ENCODE measurements at regions not wholly inside any gene's neighbourhood (a gene's known extent, or its start where the extent isn't known, plus 50 kb on each side); places are given as distances from the start of the nearest gene placed in this dataset.
A peak's percentile ranks its signal among the peaks of the same experiment; 100 is the strongest.

DNA sequence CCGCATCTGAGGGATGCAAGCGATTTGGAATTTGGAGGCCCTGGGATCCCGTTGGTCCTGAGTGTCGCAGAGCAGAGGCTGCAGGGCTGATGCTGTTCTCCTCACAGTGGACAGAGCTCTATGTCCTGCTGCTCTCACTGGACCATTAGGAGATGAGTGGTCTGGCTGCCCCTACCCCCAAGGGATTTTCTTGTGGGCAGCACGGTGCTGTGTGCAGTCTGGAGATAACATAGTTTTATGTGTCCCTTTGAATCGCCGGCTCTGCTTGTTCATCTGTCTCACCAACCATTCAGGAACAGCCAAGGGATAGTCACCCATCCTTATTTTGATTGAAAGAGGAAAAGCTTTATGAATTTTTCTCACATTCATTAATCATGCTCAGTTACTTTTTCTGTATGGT lies 49.9 kb downstream of the CHRM3 start:
- H3K4me3 Mint-ChIP-seq = no peak overlapping the region
- H3K27ac Mint-ChIP-seq = no peak overlapping the region
- H3K36me3 Mint-ChIP-seq = no peaks in the 10 kb centered on the region
- DNase-seq (no peak), ATAC-seq (ENCODE audit: low read depth) (no peak)
- H3K27me3 Mint-ChIP-seq = no peaks in the 10 kb centered on the region
- H3K4me1 Mint-ChIP-seq = no peaks in the 10 kb centered on the region
- H3K9me3 Mint-ChIP-seq = no peaks in the 10 kb centered on the region
- POLR2A ChIA-PET = no interaction called here

DNA sequence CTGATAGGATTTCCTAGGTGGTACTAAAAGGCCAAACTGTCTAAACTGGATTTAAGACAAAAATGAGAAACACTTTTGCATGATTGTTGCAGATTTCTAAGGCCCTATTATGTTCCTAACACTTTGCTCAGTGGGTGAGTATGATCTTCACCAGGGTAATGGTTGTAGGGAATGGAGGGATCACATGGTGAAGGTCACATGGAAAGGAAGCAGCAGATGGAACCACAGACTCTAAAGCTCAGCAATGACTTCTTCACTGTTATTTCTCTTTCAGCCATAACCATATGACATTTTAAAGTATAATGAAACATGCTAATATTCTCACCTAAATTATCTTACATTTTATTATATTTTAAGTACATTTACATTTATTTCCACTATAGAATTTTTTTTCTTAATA lies 51.5 kb downstream of the CHRM3 start:
- H3K9me3 Mint-ChIP-seq = no peaks in the 10 kb centered on the region
- POLR2A ChIA-PET = no interaction called here
- no peaks in the 10 kb centered on the region for H3K4me1 Mint-ChIP-seq
- H3K27ac Mint-ChIP-seq = no peak overlapping the region
- no peaks in the 10 kb centered on the region for H3K27me3 Mint-ChIP-seq
- no peak overlapping the region for H3K4me3 Mint-ChIP-seq
- no peak for ATAC-seq (ENCODE audit: low read depth)
- H3K36me3 Mint-ChIP-seq = no peaks in the 10 kb centered on the region
- DNase-seq = no peak

DNA sequence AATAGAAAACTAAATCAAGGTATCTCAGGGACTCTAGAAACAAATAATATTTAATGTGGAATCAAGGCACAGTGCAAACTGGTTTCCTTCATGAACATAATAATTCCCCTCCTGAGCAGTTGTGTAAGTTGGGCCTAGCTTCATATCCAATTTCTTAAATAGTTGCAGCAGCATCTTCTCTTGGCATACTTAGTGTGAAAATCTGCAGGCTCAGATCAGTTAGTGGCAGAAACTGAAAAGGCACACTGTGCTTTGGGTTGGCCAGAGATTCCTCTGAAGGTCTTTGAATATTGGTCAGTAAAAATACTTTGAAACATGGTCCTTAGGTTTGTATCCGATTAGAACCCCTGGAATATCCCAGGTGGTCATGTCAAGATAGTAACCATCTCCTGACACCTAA lies 52.5 kb downstream of the CHRM3 start:
- Mint-ChIP-seq H3K4me1 (no peaks in the 10 kb centered on the region), H3K27ac (no peak overlapping the region), H3K4me3 (no peak overlapping the region), H3K9me3 (no peaks in the 10 kb centered on the region), H3K36me3 (no peaks in the 10 kb centered on the region), H3K27me3 (no peaks in the 10 kb centered on the region)
- ATAC-seq (ENCODE audit: low read depth) (no peak), DNase-seq (no peak)
- POLR2A ChIA-PET = no interaction called here

DNA sequence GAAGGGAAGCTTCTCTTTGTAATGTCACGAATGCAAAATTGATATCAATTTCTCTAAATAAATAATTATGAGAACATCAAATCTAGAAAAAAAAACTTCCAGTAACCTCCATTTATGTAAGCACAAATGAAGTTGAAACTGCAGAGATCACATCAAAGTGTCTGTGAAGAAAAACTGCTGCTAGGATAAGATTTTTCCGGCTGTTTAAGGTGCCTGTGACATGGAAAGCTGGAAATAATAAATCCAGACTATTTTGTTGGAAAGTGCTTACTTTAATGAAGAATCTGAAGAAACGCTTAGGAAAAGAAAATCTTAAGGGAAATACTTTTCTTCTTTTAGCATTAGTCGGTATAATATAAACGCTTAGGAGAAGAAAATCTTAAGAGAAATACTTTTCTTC lies 57.0 kb downstream of the CHRM3 start:
- no peak for DNase-seq
- no peak for ATAC-seq (ENCODE audit: low read depth)
- POLR2A ChIA-PET = no interaction called here

DNA sequence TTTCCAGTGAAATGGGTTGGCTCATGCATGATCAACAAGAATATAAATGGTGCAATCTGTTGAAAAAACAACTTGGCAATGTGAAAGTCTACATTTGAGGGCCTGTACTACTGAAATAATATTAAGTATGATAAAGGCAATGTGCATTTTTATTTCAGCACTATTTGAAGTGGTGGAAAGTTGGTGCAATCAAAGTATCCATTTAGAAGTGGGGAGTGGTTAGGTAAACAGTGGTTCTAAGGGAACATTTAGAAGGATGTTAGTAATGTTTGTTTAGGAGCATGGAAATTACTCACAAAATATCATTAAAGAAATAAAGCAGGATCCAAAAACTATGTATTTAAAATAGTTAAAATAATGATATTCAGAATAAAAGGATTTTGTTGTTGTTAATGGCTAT lies 60.2 kb downstream of the CHRM3 start:
- Mint-ChIP-seq H3K27me3 (no peaks in the 10 kb centered on the region), H3K27ac (no peak overlapping the region), H3K9me3 (peaks cover 1% of the 10 kb centered on the region), H3K36me3 (no peaks in the 10 kb centered on the region), H3K4me1 (no peaks in the 10 kb centered on the region), H3K4me3 (no peak overlapping the region)
- POLR2A ChIA-PET = no interaction called here
- no peak for ATAC-seq (ENCODE audit: low read depth)
- DNase-seq = no peak

More for the DNA sequence above, 57.0 kb downstream of the CHRM3 start:
- Mint-ChIP-seq H3K4me3 (no peak overlapping the region), H3K9me3 (peaks cover 1% of the 10 kb centered on the region), H3K27ac (no peak overlapping the region), H3K4me1 (no peaks in the 10 kb centered on the region), H3K36me3 (no peaks in the 10 kb centered on the region), H3K27me3 (no peaks in the 10 kb centered on the region)

DNA sequence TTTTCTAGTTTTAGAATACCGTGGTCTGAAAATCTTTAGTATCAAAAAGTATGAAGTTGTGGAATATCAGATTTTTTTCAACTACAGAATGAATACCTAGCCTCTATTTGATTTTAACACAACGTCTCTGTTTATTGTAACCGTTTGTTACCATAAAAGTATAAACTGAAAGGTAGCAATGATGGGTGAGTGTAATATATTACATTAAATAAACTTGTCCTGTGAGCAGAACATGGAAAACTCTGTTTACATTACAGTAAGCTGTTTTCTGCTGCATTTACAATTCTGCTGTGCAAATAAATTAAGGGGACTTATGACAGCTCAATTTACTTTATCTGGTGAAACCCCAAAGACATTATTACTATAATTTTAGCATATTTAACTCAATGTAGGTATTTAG lies 62.5 kb downstream of the CHRM3 start:
- Mint-ChIP-seq H3K4me1 (no peaks in the 10 kb centered on the region), H3K4me3 (no peak overlapping the region), H3K9me3 (peaks cover 1% of the 10 kb centered on the region), H3K27me3 (no peaks in the 10 kb centered on the region), H3K36me3 (no peaks in the 10 kb centered on the region), H3K27ac (no peak overlapping the region)
- POLR2A ChIA-PET = no interaction called here
- no peak for DNase-seq
- no peak for ATAC-seq (ENCODE audit: low read depth)

DNA sequence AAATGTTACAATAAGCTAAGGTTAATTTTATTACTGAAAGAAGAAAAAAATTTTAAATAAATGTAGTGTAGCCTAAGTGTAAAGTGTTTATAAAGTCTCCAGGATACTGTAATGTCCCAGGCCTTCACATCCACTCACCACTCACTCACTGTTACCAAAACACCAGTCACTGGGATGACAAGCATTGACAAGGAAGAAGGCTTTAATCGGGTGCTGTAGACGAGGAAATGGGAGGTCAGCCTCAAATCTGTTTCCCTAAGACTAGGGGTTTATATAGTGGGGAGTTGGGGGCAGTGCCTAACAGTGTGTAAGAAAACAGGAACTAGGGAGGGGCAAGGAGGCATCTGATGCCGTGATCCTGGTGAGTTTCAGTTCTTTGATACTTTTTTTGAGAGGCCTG lies 69.4 kb downstream of the CHRM3 start:
- POLR2A ChIA-PET = no interaction called here
- H3K36me3 Mint-ChIP-seq = no peaks in the 10 kb centered on the region
- no peaks in the 10 kb centered on the region for H3K27me3 Mint-ChIP-seq
- no peak overlapping the region for H3K27ac Mint-ChIP-seq
- ATAC-seq (ENCODE audit: low read depth) (no peak), DNase-seq (no peak)
- no peak overlapping the region for H3K4me3 Mint-ChIP-seq
- peaks cover 2% of the 10 kb centered on the region for H3K9me3 Mint-ChIP-seq
- peaks cover 3% of the 10 kb centered on the region for H3K4me1 Mint-ChIP-seq

DNA sequence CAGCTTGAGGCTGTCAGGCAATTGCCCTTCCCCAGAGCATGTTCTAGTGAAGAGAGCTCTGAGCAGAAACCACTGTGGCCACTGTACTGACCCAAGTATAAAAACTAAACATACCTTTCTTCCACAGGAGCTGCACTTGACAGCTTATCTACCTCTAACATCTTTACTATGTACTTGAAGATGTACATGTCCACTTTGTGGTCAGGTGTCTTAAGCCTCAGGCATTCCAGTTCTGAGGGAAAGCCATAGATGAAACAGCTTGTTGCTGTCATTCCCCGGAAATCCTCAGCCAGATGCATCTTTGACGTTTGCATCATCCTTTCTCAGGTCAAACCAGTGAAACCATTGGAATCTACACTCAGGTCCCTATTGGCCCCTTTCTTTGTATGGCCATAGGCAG lies 70.4 kb downstream of the CHRM3 start:
- DNase-seq = no peak
- Mint-ChIP-seq H3K27me3 (no peaks in the 10 kb centered on the region), H3K4me1 (peaks cover 3% of the 10 kb centered on the region), H3K36me3 (no peaks in the 10 kb centered on the region), H3K4me3 (no peak overlapping the region), H3K9me3 (peaks cover 2% of the 10 kb centered on the region), H3K27ac (no peak overlapping the region)
- POLR2A ChIA-PET = no interaction called here
- ATAC-seq (ENCODE audit: low read depth) = no peak

DNA sequence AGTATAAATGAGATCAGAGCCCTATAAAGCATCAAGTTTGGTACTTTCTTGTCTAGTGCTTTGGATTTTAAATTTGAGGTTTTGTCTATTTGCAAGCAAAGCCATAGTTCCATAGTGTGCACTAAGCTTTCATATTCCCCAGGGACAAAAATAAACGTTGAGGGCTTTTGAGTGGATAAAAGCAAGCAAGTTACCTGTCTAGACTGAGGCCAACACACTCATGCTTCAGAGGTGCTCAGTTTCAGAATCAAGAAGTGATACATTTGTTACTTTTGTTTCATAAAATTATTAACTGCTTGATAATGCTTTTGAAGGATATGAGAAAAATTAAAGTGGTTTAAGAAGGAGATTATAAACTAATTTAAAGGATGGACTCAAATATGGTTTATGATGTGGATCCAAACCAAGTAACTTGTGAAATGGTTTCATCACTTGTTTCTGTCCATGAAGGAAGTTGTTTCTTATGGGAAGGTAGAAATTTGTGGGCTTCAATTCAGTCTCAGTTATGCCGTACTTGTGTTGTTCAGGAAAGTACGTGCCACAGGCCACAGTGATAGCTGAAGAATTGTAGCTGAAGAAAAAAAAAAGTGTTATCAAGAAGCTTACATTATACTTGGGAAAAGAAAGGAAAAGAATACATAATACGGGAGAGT lies 71.2 kb downstream of the CHRM3 start:
- no peak for ATAC-seq (ENCODE audit: low read depth)
- peak overlapping the region; percentile 46 for H3K27ac Mint-ChIP-seq
- H3K4me3 Mint-ChIP-seq = peak overlapping the region; percentile 76

DNA sequence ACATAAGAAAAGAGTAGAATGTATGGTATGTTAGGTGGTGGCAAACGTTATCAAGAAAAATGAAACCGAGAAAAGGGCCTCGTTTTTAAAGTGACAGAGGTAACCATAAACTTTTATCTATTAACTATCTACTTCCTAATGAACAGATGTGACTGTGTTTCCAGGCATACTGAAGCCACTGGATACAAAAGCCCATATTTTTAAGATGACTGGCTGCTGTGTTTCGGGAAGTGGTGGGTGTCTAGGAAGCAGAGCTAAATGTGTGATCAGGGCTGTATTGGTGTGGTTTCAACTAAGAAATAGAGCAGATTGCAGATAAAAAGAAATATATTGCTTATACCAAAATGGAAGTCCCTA lies 71.8 kb downstream of the CHRM3 start:
- Mint-ChIP-seq H3K4me1 (peaks cover 3% of the 10 kb centered on the region), H3K9me3 (peaks cover 2% of the 10 kb centered on the region), H3K36me3 (no peaks in the 10 kb centered on the region), H3K27ac (no peak overlapping the region), H3K27me3 (no peaks in the 10 kb centered on the region), H3K4me3 (peak overlapping the region; percentile 76)
- POLR2A ChIA-PET = no interaction called here
- DNase-seq (no peak), ATAC-seq (ENCODE audit: low read depth) (no peak)

More for the DNA sequence above, 71.2 kb downstream of the CHRM3 start:
- peaks cover 3% of the 10 kb centered on the region for H3K4me1 Mint-ChIP-seq
- H3K9me3 Mint-ChIP-seq = peaks cover 2% of the 10 kb centered on the region
- DNase-seq = no peak
- H3K36me3 Mint-ChIP-seq = no peaks in the 10 kb centered on the region
- no peaks in the 10 kb centered on the region for H3K27me3 Mint-ChIP-seq
- POLR2A ChIA-PET = no interaction called here

DNA sequence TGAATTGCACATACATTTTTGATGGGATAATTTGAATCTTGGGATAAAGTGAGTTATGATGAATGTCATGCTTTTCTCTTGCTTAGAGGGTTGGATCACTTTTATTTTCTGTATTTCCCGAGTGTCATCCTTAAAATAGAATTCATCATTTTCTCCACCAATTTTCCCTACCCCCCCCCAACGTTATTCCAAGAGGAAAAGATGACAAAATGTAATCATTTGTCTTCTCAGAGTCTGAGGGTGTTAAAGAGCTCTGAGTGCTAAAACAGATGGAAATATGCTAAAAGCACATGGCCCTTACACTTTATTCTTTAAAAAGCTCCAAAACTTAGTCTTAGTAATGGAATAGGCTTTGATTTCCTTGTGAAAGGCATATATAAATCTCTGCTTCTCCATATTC lies 81.4 kb downstream of the CHRM3 start:
- no peak for ATAC-seq (ENCODE audit: low read depth)
- no peaks in the 10 kb centered on the region for H3K4me1 Mint-ChIP-seq
- POLR2A ChIA-PET = no interaction called here

DNA sequence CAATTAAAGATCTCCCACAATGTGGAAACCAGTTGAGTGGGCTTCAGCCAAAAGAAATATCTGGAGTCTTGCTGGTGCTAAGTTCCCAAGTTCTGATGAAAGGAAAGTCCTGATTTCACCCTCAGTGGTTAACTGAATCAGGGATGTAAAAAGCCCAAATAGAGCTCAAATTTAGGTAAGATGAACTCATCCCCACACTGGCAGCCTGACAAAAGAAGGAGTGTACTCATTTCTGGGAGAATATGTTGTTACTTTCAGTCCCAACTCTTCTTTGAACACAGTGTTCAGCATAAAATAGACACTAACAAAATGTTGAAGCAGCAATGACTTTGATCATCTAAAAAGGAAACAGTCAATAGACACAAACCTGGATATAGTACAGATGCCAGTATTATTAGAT lies 91.7 kb downstream of the CHRM3 start:
- H3K36me3 Mint-ChIP-seq = no peaks in the 10 kb centered on the region
- peaks cover 8% of the 10 kb centered on the region for H3K9me3 Mint-ChIP-seq
- DNase-seq (no peak), ATAC-seq (ENCODE audit: low read depth) (no peak)
- POLR2A ChIA-PET = no interaction called here
- no peaks in the 10 kb centered on the region for H3K27me3 Mint-ChIP-seq
- no peak overlapping the region for H3K27ac Mint-ChIP-seq
- H3K4me3 Mint-ChIP-seq = no peak overlapping the region
- H3K4me1 Mint-ChIP-seq = no peaks in the 10 kb centered on the region

More for the DNA sequence above, 81.4 kb downstream of the CHRM3 start:
- Mint-ChIP-seq H3K9me3 (no peaks in the 10 kb centered on the region), H3K36me3 (no peaks in the 10 kb centered on the region), H3K27ac (no peak overlapping the region), H3K4me3 (no peak overlapping the region), H3K27me3 (peaks cover 2% of the 10 kb centered on the region)
- DNase-seq = no peak

DNA sequence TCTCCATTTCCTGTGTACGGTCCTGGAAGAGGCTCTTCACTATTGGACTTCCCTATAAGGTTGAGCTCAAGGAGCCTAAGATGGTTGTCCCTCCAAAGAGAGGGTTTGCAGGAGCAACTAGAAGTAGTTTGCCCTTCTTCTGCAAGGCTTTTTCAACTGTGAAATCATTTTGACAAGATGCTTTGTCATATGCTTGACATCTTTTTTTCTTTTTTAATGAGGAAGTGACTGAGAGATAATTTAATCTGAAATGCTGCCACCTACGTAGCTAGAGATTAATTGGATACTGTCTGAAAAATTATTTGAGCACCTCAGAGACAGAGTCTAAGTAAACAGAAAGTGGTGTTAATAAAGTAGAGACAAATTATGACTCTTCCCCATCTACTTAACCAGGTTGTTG lies 97.0 kb downstream of the CHRM3 start:
- H3K4me1 Mint-ChIP-seq = no peaks in the 10 kb centered on the region
- no peaks in the 10 kb centered on the region for H3K36me3 Mint-ChIP-seq
- POLR2A ChIA-PET = no interaction called here
- peaks cover 8% of the 10 kb centered on the region for H3K9me3 Mint-ChIP-seq
- H3K4me3 Mint-ChIP-seq = no peak overlapping the region
- no peak for DNase-seq
- no peak overlapping the region for H3K27ac Mint-ChIP-seq
- no peak for ATAC-seq (ENCODE audit: low read depth)
- peaks cover 1% of the 10 kb centered on the region for H3K27me3 Mint-ChIP-seq

DNA sequence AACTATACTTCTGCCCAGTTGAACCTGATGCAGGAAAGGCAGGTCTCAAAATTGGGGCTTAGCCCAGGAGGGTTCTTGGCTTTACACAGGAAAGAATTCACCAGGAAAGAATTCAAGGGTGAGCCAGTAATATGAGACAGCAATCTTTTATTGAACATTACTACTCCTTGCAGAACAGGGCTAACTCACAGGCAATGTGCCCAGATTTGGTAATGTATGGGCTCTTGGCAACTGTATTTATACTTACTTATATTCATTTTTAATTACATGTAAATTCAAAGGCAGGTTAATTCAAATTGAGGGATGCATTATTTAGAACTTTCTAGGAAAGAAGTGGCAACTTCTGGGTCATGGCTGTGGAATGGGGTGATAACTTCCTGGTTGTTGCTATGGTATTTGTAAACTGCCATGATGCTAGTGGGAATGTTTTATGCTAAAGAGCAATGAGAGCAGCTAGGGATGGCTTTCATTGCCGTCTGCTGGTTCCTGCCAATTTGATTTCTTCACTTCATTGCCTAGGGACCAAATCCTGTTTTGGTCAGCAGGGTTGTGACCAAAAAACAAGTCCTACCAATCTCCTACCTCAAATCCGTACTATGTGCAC lies 107.5 kb downstream of the CHRM3 start:
- Mint-ChIP-seq H3K36me3 (no peaks in the 10 kb centered on the region), H3K9me3 (peaks cover 7% of the 10 kb centered on the region), H3K27ac (no peak overlapping the region), H3K4me1 (no peaks in the 10 kb centered on the region), H3K27me3 (no peaks in the 10 kb centered on the region), H3K4me3 (no peak overlapping the region)
- no peak for DNase-seq
- ATAC-seq (ENCODE audit: low read depth) = no peak
- POLR2A ChIA-PET = no interaction called here

DNA sequence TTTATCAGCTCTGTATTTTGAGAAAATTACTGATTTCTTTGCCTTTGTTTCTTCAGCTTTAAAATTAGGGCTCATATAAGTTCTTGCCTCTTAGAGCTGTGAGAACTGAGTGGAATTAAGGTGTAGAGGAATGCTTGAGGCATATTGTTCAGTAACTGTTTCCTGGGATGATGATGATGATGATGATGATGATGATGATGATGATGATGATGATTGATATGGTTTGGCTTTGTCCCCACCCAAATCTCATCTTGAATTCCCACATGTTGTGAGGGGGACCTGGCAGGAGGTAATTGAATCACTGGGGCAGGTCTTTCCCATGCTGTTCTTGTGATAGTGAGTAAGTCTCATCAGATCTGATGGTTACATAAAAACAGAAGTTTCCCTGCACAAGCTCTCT lies 118.7 kb downstream of the CHRM3 start:
- peaks cover 5% of the 10 kb centered on the region for H3K4me1 Mint-ChIP-seq
- ATAC-seq (ENCODE audit: low read depth) (no peak), DNase-seq (no peak)
- H3K36me3 Mint-ChIP-seq = no peaks in the 10 kb centered on the region
- POLR2A ChIA-PET = no interaction called here
- peaks cover 8% of the 10 kb centered on the region for H3K9me3 Mint-ChIP-seq
- H3K27ac Mint-ChIP-seq = no peak overlapping the region
- H3K4me3 Mint-ChIP-seq = no peak overlapping the region
- H3K27me3 Mint-ChIP-seq = no peaks in the 10 kb centered on the region

Data from activated naive CD8-positive, alpha-beta T cell treated with anti-CD3 and anti-CD28 coated beads, Interleukin-2, amount 10 ng/mL, durations not matched to agents 7 days and 5 days (primary cell).